GM21717 (cell line): ENCODE measurements at regions not wholly inside any gene's neighbourhood (a gene's known extent, or its start where the extent isn't known, plus 50 kb on each side); places are given as distances from the start of the nearest gene placed in this dataset.

Source experiments
- ATAC-seq: cut with Tn5 transposase; IDR thresholded peaks from one replicate; pipeline ENCODE4 v1.9.1; 2021; ENCODE audit warnings: mild to moderate bottlenecking, moderate library complexity; ENCODE audit not compliant: unreplicated experiment

DNA sequence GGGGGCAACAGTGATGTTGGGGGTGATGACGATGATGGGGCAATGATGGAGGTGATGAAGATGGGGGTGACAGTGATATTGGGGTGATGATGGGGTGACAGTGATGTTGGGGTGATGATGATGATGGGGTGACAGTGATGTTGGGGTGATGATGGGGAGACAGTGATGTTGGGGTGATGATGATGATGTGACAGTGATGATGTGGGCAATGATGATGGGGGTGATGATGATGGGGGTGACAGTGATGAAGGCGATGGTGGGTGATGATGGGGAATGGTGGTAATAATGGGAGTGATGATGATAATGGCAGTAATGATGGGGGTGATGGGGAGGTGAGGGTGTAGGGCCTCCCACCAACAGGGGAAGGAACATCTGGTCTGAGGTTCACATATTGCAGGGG lies 150.6 kb downstream of the ERMARD start:
- no peak for ATAC-seq

DNA sequence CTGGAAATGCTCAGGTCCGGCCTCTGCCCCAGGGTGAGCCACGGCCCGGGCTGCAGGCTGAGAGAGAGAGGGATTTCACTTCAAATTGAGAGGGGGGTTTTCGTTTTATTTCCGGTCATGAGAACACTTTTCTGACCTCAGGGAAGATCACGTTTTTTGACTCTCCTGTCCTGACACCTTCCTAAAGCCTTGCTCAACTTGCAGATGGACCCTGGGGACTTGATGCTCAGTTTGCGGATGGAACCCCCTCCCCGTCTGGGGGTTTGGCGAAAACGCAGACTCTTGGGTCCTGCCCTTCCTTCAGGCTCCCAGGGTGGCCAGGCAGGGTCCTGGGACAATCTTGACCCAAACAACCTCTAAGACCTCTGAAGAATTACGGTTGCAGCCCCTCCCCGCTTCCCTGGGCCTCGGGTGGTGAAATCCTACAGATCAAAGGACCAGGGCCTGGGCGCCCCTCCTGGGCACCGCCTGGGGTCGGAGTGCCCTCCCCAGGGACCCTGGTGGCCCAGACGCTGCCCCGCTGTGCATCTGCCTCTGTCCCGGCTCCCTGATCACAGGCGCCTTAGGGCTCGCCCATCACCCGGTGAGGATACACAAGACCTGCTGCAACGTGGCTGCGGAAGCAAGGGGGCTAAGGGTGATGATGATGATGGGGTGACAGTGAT lies 148.2 kb downstream of the ERMARD start:
- ATAC-seq, result no peak

GRCh38 chr6:169898788-169899480 lies 147.5 kb downstream of the ERMARD start:
- no peak for ATAC-seq

DNA sequence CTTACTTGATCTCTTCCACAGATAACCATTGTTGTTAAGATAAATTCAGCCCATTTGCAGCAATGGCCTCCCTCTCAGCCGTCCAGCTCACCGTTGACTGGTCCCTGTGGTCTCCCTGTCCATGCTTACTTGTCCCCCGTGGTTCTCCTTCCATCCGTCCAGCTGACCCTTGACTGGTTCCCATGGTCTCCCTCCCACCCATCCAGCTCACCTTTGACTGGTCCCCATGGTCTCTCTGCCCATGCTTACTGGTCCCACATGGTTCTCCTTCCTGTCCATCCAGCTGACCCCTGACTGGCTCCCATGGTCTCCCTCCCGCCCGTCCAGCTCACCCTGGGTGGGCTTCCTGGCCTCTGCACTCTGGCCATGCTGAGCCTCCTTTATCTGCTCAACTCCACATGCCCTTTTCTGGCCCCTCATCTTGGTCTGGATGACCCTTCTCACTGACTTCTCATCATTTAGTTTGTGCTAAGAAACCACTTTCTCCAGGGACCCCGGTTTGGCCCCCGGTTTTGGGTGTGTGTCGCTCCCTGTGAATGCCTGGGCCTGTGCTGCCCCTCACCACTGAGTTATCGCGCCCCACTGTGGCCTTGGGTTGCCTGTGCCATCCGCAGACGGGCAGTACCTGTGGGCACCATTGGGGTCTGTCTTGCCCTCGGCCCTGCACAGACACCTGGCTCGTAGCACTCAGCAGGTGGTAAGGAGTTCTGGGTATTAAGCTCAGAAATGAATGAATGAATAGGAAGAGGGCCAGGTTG lies 146.4 kb downstream of the ERMARD start:
- ATAC-seq, result no peak

- no peak for ATAC-seq
Observed at GRCh38 chr6:169896826-169897456, 145.5 kb downstream of the ERMARD start.

GRCh38 chr6:169895926-169896761 lies 144.7 kb downstream of the ERMARD start:
- ATAC-seq, result no peak

DNA sequence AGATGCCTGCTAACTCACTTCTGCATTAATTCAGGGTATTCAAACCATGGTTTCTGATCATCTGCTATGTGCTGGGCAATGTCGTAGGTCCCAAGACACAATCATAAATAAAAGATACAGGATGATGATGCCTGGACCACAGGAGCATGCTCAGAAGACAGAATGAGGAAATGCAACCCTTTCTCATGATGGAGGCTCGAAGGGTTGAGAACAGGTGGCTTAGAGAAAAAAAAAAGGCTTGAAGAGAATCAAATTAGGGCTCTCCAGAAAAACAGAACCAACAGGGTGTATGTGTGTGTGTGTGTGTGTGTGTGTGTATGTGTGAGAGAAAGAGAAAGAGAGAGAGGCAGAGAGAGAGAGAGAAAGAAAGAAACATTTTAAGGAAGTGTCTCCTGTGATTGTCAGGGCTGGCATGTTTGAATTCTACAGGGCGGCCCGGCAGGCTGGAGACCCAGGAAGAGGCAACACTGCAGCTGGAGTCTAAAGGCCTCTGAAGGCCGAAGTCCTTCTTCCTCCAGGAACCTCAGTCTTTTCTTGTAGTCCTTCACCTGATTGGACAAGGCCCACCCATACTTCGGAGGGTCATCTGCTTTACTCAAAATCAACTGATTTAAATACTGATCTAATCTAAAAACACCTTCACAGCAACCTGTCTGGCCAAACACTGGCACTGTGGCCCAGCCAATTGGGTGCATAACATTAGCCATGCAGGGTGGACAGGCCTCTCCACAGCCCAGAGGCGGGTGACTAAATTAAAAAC lies 143.8 kb downstream of the ERMARD start:
- ATAC-seq, result no peak

GRCh38 chr6:169894377-169894960 lies 143.0 kb downstream of the ERMARD start:
- ATAC-seq, result no peak

DNA sequence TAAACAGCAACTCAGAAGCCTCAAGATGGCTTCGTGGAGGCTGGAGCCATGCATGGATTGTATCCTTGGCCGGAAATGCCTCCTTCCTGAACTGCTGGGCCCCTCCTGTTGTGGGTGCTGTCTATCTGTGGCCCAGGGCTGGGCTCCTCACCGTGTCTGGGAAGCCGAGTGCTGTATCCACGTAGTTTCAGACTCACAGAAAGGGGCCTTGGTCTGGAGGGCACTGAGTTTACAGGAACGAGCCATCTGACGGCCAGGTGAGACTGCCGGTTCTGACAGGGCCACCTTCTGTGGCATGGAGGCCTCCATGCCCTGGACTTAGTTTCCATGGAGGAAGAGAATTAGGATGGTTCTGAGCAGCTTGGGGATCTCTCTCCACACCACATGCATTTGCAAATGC lies 142.2 kb downstream of the ERMARD start:
- ATAC-seq, result no peak

DNA sequence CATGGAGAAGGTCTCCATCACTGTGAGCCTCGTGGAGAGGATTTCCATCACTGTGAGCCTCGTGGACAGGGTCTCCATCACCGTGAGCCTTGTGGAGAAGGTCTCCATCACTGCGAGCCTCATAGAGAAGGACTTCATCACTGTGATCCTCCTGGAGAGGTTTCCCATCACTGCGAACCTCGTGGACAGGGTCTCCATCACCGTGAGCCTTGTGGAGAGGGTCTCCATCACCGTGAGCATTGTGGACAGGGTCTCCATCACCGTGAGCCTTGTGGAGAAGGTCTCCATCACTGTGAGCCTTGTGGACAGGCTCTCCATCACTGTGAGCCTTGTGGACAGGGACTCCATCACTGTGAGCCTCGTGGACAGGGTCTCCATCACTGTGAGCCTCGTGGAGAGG lies 140.4 kb downstream of the ERMARD start:
- no peak for ATAC-seq

DNA sequence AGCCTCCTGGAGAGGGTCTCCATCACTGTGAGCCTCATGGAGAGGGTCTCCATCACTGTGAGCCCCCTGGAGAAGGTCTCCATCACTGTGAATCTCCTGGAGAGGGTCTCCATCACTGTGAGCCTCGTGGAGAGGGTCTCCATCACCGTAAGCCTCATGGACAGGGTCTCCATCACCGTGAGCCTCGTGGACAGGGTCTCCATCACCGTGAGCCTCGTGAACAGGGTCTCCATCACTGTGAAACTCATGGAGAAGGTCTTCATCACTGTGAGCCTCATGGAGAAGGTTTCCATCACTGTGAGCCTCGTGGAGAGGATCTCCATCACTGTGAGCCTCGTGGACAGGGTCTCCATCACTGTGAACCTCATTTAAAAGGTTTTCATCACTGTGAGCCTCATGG lies 140.0 kb downstream of the ERMARD start:
- no peak for ATAC-seq

- ATAC-seq, result no peak
Observed at GRCh38 chr6:169890901-169891300, 139.5 kb downstream of the ERMARD start.

- no peak for ATAC-seq
Observed at GRCh38 chr6:169890049-169890448, 138.6 kb downstream of the ERMARD start.

DNA sequence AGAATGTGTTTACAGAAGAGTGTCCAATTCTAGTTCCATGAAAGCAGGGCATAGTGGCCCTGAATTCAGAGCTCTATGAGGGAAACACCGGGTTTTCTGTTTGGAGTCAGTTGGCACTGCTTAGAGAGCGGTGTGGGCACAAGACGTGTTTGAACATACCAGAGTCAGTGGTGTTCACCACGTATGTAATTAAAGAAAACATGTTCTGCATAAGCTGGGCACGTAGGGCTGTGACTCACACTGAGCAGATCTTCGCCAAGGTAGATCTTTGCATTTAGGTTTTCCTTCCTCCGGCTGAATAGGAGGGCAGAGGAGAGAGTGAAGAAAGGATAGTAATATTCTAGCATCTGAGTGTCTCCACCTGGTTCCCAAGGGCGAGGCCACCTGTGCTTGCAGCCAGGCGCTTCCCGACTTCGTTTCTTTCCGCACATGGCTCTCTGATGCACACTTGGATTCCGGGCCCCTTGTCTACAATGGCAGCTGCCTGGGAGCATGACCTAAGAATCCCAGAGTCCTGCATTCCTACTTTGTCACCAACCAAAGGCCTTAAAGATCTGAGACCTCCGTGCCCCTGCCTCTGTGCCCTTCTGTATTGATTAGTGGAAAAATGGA lies 136.2 kb downstream of the ERMARD start:
- no peak for ATAC-seq

GRCh38 chr6:169886631-169887227 lies 135.3 kb downstream of the ERMARD start:
- ATAC-seq, result no peak

- no peak for ATAC-seq
Observed at GRCh38 chr6:169885831-169886230, 134.4 kb downstream of the ERMARD start.

- no peak for ATAC-seq
Observed at GRCh38 chr6:169885131-169885530, 133.7 kb downstream of the ERMARD start.

DNA sequence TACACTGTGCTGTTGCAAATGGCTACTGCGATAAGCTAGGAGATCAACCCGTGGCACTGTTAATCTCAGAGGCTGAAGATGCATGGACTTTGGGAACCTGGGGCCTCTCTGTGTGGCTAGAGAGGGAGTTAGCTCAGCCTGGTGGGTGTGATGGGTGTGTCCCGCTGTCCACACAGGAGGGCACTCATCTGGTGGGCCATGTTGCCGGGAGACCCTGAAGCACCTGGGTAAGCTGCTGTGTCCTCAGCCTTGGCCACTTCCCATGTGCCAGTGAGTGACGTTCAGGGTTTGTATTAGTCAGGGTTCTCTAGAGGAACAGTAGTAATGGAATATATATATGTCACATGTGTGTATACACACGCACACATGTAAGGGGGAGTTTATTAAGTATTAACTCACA lies 132.7 kb downstream of the ERMARD start:
- no peak for ATAC-seq

DNA sequence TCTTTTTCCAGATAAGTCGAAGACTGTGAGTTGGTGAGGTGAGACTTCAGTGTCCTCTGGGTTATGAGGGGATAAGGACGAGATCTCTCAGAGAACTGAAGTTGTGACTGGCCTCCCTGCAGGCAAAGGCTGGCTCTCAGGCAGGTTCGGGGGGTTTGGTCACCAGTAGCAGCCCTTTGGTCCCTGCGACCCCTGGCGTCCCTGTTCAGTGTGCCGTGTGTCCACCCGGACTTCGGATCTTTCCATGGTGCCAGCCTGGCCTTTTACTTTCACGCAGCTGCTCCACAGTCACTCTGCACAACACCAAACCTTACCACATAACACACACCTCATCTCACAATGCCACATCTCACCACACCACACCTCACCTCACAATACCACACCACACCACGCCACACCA lies 131.9 kb downstream of the ERMARD start:
- ATAC-seq, result no peak
